ENCODE measurements at regions not wholly inside any gene's neighbourhood (a gene's known extent, or its start where the extent isn't known, plus 50 kb on each side); places are given as distances from the start of the nearest gene placed in this dataset.

DNA sequence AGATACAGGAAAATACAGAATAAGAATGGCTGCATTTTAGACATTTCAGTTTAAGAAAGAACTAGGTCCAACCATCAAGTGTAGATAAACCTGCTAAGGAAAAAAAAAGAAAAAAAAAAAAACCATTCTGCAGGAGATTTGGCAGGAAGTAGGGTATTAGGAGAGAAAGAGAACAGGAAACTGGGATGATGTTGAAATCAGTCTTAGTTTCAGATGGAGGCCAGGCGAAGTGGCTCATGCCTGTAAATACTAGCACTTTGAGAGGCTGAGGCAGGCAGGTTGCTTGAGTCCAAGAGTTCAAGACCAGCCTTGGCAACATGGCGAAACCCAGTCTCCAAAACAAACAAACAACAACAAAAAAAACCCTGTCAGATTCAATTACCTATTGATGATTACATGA lies 120.2 kb downstream of the RAB11FIP2 start:
- H3K36me3 ChIP-seq (ENCODE audit: insufficient read depth, low read length): no peaks in the 10 kb centered on the region
- no peaks in the 10 kb centered on the region for H3K9me3 ChIP-seq (replicated peaks; ENCODE audit: low read length)
- no peaks in the 10 kb centered on the region for H3K4me1 ChIP-seq (ENCODE audit: control insufficient read depth, insufficient read depth, low read length)
- H3K4me2 ChIP-seq (ENCODE audit: low read length): no peak overlapping the region
- H3K9ac ChIP-seq (ENCODE audit: low read depth, low read length): no peak overlapping the region
- H3K4me3 ChIP-seq (ENCODE audit: low read length): no peak overlapping the region
- peaks cover 7% of the 10 kb centered on the region for H3K27me3 ChIP-seq (ENCODE audit: control insufficient read depth, insufficient read depth, low read length)

DNA sequence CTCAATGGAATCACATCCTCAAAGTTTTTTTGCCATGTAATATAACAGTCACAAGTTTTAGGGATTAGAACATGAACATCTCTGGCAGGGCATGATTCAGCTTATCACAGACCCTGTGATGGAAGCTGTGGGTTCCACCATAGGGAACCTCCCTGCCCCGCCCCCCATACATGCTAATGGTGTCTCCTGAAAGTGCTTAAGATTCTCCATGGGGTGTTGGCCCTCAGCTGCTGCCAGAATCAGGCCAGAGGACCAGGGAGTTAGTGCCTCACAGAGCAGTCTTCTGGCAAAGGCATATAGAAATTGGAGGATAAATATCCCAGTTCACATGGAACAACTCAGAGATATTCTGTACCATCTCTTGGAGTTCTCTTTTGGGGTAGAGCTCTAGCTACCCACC lies 119.4 kb downstream of the RAB11FIP2 start:
- no peak overlapping the region for H3K9ac ChIP-seq (ENCODE audit: low read depth, low read length)
- H3K36me3 ChIP-seq (ENCODE audit: insufficient read depth, low read length): no peaks in the 10 kb centered on the region
- H3K27me3 ChIP-seq (ENCODE audit: control insufficient read depth, insufficient read depth, low read length): peaks cover 7% of the 10 kb centered on the region
- H3K4me3 ChIP-seq (ENCODE audit: low read length): no peak overlapping the region
- no peaks in the 10 kb centered on the region for H3K9me3 ChIP-seq (replicated peaks; ENCODE audit: low read length)
- no peak overlapping the region for H3K4me2 ChIP-seq (ENCODE audit: low read length)
- no peaks in the 10 kb centered on the region for H3K4me1 ChIP-seq (ENCODE audit: control insufficient read depth, insufficient read depth, low read length)

DNA sequence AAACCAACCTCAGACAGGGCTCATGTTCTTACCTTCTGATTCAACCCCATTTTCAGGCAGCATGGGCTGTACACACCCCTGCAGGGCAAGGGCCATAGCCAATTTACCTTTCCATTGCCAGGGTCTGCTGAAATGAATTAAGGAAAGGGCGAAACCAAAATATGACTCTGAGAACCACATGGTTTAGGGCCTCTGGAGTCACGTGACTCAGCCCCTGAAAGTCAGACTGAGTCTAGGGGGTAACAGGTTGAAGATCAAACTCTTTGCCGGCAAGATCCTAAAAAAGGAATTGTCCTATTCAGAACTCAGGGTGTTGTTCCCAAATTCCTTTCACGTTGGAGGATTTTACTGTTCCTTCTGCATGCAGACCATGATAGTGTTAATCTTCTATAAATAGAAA lies 118.9 kb downstream of the RAB11FIP2 start:
- Histone ChIP-seq H3K36me3 (ENCODE audit: insufficient read depth, low read length) (no peaks in the 10 kb centered on the region), H3K4me1 (ENCODE audit: control insufficient read depth, insufficient read depth, low read length) (peaks cover 4% of the 10 kb centered on the region), H3K27me3 (ENCODE audit: control insufficient read depth, insufficient read depth, low read length) (peaks cover 7% of the 10 kb centered on the region), H3K9me3 (replicated peaks; ENCODE audit: low read length) (no peaks in the 10 kb centered on the region), H3K4me3 (ENCODE audit: low read length) (no peak overlapping the region), H3K4me2 (ENCODE audit: low read length) (no peak overlapping the region), H3K9ac (ENCODE audit: low read depth, low read length) (no peak overlapping the region)

DNA sequence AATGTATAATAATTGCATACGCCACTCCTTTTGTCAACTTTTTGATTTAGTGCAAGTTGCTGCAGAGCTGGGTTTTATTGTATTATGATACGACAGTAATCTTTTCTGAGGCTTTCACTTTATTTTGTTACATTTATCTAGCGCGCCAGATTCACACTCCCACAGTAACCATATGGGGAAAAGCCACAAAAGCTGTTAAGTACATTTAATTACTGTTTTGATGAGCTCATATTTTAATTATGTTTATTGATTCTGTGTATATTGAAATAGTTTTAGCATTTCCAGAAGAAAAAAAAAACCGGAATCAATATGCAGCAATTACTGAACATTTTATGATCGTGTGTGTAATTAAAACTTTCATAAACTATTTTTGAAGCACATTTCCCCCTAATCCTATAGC lies 118.5 kb downstream of the RAB11FIP2 start:
- no peak overlapping the region for H3K4me3 ChIP-seq (ENCODE audit: low read length)
- no peak overlapping the region for H3K4me2 ChIP-seq (ENCODE audit: low read length)
- no peaks in the 10 kb centered on the region for H3K36me3 ChIP-seq (ENCODE audit: insufficient read depth, low read length)
- H3K27me3 ChIP-seq (ENCODE audit: control insufficient read depth, insufficient read depth, low read length): peaks cover 7% of the 10 kb centered on the region
- H3K4me1 ChIP-seq (ENCODE audit: control insufficient read depth, insufficient read depth, low read length): peaks cover 5% of the 10 kb centered on the region
- no peak overlapping the region for H3K9ac ChIP-seq (ENCODE audit: low read depth, low read length)
- no peaks in the 10 kb centered on the region for H3K9me3 ChIP-seq (replicated peaks; ENCODE audit: low read length)

DNA sequence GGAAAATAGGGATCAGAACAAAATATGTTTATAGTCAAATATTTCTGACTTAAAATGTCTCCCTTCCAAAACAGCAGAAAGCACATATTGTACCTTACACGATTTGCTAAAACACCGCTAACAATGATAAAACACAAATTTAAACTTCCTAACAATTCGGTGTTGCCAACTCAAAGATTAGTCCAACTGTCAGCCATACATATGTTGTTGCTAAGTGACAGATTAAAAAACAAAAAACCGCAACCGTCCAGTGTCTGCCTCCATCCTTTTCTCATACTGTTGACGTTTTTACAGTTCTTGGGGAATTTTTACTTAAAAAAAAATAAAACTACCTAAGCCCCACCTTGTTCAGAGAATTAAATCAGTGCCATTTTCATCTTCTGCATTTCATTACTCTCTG lies 118.0 kb downstream of the RAB11FIP2 start:
- Histone ChIP-seq H3K4me3 (ENCODE audit: low read length) (no peak overlapping the region), H3K4me2 (ENCODE audit: low read length) (no peak overlapping the region)

DNA sequence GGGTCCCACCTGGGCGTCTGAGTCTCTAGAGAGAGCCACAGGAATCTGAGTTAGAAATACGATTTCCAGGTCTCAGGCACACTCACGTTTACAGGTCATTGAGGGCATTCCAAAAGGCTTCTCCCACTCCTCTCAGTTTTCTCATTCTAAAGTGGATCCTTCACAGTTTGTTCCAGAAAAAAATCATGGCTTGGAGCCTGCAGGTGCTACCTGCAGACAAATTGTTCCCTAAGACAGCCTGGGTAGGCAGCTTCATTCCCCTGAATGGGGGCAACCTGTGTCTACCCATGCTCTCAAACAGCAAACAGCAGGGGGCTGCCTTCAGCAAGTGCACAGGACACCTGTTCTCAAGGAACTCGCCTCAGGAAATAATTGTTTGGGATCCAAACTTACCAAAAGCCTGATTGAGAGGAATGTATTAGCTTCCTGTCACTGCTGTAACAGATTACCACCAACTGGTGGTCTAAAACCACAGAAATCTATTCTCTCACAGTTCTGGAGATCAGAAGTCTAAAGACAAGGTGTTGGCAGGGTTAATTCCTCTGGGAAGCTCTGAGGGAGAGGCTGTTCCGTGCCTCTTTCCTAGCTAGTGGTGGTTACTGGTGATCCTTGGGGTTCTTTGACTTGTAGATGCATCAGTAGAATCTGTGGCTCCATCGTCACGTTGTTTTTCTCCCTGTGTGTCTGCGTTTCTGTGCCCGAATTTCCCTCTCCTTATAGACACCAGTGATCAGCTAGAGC lies 117.2 kb downstream of the RAB11FIP2 start:
- Histone ChIP-seq H3K9me3 (replicated peaks; ENCODE audit: low read length) (no peaks in the 10 kb centered on the region), H3K27me3 (ENCODE audit: control insufficient read depth, insufficient read depth, low read length) (peaks cover 7% of the 10 kb centered on the region), H3K4me3 (ENCODE audit: low read length) (no peak overlapping the region), H3K36me3 (ENCODE audit: insufficient read depth, low read length) (no peaks in the 10 kb centered on the region), H3K4me1 (ENCODE audit: control insufficient read depth, insufficient read depth, low read length) (peaks cover 5% of the 10 kb centered on the region), H3K9ac (ENCODE audit: low read depth, low read length) (no peak overlapping the region), H3K4me2 (ENCODE audit: low read length) (no peak overlapping the region)

More for the DNA sequence above, 118.0 kb downstream of the RAB11FIP2 start:
- Histone ChIP-seq H3K27me3 (ENCODE audit: control insufficient read depth, insufficient read depth, low read length) (peaks cover 7% of the 10 kb centered on the region), H3K9ac (ENCODE audit: low read depth, low read length) (no peak overlapping the region), H3K4me1 (ENCODE audit: control insufficient read depth, insufficient read depth, low read length) (peaks cover 5% of the 10 kb centered on the region), H3K36me3 (ENCODE audit: insufficient read depth, low read length) (no peaks in the 10 kb centered on the region), H3K9me3 (replicated peaks; ENCODE audit: low read length) (no peaks in the 10 kb centered on the region)

DNA sequence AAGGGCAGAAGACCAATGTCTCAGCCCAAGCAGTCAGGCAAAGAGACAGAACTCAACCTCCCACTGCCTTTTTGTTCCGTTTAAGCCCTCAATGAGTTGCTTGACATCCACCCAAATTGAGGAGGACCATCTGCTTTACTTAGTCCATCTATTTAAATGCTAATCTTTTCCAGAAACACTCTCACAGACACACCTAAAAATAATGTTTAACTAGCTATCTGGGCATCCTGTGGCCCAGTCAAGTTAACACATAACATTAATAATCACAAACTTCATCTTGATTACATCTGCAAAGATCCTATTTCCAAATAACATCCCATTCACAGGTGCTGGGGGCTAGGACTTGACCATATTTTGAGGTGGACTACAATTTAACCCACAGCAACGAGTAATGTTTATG lies 115.7 kb downstream of the RAB11FIP2 start:
- no peak overlapping the region for H3K9ac ChIP-seq (ENCODE audit: low read depth, low read length)
- H3K4me2 ChIP-seq (ENCODE audit: low read length): no peak overlapping the region
- no peaks in the 10 kb centered on the region for H3K9me3 ChIP-seq (replicated peaks; ENCODE audit: low read length)
- peaks cover 10% of the 10 kb centered on the region for H3K4me1 ChIP-seq (ENCODE audit: control insufficient read depth, insufficient read depth, low read length)
- H3K27me3 ChIP-seq (ENCODE audit: control insufficient read depth, insufficient read depth, low read length): peaks cover 4% of the 10 kb centered on the region
- H3K36me3 ChIP-seq (ENCODE audit: insufficient read depth, low read length): no peaks in the 10 kb centered on the region
- H3K4me3 ChIP-seq (ENCODE audit: low read length): no peak overlapping the region

DNA sequence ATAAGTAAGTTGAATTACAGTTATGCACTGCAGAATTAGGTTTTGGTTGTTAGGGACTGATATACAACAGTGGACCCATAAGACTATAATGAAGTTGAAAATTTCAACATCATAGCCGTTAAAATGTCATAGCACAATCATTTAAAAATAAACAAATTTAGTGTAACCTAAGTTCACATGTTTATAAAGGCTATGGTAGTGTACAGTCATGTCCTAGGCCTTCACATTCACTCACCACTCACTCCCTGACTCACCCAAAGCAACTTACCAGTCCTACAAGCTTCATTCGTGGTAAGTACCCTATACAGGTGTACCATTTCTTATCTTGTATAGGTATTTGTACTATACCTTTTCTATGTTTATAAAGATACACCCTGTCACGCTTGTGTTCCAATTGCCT lies 113.7 kb downstream of the RAB11FIP2 start:
- Histone ChIP-seq H3K4me3 (ENCODE audit: low read length) (no peak overlapping the region), H3K9ac (ENCODE audit: low read depth, low read length) (no peak overlapping the region), H3K4me1 (ENCODE audit: control insufficient read depth, insufficient read depth, low read length) (peaks cover 18% of the 10 kb centered on the region), H3K9me3 (replicated peaks; ENCODE audit: low read length) (no peaks in the 10 kb centered on the region), H3K27me3 (ENCODE audit: control insufficient read depth, insufficient read depth, low read length) (peaks cover 4% of the 10 kb centered on the region), H3K4me2 (ENCODE audit: low read length) (no peak overlapping the region), H3K36me3 (ENCODE audit: insufficient read depth, low read length) (no peaks in the 10 kb centered on the region)

DNA sequence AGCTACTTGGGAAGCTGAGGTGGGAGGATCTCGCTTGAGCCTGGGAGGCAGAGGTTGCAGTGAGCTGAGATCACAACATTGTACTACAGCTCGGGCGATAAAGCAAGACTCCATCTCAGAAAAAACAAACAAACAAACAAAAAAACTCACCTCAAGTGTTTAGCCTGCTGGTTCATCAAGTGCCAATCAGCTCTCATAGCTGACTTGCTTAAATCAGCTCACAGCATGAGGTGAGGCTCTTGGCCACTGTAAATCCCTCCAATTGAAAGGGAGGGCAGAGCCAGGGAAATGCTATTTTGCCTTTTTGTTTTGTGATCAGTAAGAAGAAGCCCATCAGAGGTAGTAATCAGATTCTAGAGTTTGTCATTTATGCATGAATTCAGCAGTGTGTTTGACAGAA lies 112.3 kb downstream of the RAB11FIP2 start:
- Histone ChIP-seq H3K4me1 (ENCODE audit: control insufficient read depth, insufficient read depth, low read length) (peaks cover 18% of the 10 kb centered on the region), H3K9ac (ENCODE audit: low read depth, low read length) (no peak overlapping the region), H3K36me3 (ENCODE audit: insufficient read depth, low read length) (no peaks in the 10 kb centered on the region), H3K4me3 (ENCODE audit: low read length) (no peak overlapping the region), H3K4me2 (ENCODE audit: low read length) (no peak overlapping the region), H3K27me3 (ENCODE audit: control insufficient read depth, insufficient read depth, low read length) (peaks cover 3% of the 10 kb centered on the region), H3K9me3 (replicated peaks; ENCODE audit: low read length) (no peaks in the 10 kb centered on the region)

DNA sequence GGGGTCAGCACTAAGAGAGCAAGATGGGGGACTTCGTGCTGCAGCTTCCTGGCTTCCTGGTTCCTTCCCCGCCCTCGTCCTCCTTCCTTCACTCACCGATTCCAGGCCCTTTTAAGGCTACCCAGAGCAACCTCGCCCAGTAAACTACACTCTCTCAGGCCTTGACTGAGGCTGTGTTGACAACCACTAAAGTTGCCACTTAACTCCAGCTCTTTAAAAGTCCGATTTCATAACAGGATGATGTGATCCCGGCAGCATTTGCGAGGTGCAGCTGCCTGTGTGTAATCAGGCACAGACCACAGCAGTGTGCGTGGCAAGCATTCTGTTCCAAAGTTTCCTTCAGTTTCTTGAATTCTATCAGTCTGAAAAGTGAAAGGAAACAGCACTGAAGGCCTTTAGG lies 110.6 kb downstream of the RAB11FIP2 start:
- no peaks in the 10 kb centered on the region for H3K9me3 ChIP-seq (replicated peaks; ENCODE audit: low read length)
- H3K36me3 ChIP-seq (ENCODE audit: insufficient read depth, low read length): no peaks in the 10 kb centered on the region
- H3K27me3 ChIP-seq (ENCODE audit: control insufficient read depth, insufficient read depth, low read length): peaks cover 4% of the 10 kb centered on the region
- no peak overlapping the region for H3K4me3 ChIP-seq (ENCODE audit: low read length)
- H3K9ac ChIP-seq (ENCODE audit: low read depth, low read length): peak overlapping the region; percentile 40
- peaks cover 18% of the 10 kb centered on the region for H3K4me1 ChIP-seq (ENCODE audit: control insufficient read depth, insufficient read depth, low read length)
- H3K4me2 ChIP-seq (ENCODE audit: low read length): peak overlapping the region; percentile 41

DNA sequence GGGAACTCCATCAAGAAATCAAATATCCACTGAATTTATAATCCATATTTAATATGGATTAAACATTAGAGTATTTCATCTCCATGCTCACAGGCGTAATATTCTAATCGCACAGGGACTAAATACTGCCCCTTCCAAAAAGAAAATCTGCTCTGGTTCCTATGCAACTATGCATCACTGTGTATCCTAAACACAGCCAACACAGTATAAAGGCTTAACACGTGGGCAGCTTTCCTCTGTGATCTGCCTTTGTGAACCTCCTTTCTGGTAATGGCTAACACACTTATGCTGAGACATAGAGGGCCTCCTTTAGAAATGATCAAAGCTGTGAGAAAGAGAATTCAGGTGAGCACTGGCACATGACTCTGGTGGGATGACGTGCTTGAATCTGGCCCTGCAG lies 110.2 kb downstream of the RAB11FIP2 start:
- Histone ChIP-seq H3K9me3 (replicated peaks; ENCODE audit: low read length) (no peaks in the 10 kb centered on the region), H3K4me3 (ENCODE audit: low read length) (no peak overlapping the region), H3K36me3 (ENCODE audit: insufficient read depth, low read length) (no peaks in the 10 kb centered on the region), H3K4me1 (ENCODE audit: control insufficient read depth, insufficient read depth, low read length) (peaks cover 18% of the 10 kb centered on the region), H3K27me3 (ENCODE audit: control insufficient read depth, insufficient read depth, low read length) (peaks cover 7% of the 10 kb centered on the region), H3K9ac (ENCODE audit: low read depth, low read length) (peak overlapping the region; percentile 40), H3K4me2 (ENCODE audit: low read length) (peak overlapping the region; percentile 41)

DNA sequence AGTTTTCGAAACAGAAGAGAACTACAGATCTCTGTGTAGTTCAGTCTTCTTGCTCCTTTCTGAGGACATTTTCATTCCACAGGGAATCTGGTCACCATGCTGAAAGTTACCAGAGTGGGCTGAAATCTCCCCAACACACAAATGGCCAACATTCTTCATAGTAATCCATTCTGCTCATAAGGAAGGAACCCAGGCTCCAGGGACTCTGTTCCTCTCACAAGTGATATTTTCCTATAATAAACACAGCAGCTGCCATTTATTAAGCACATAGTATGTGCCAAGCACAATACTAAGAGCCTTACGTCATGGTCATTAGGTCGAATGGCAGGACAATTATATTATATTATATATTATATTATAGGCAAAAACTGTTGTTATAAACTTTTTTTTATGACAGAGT lies 109.8 kb downstream of the RAB11FIP2 start:
- H3K36me3 ChIP-seq (ENCODE audit: insufficient read depth, low read length): no peaks in the 10 kb centered on the region
- H3K9ac ChIP-seq (ENCODE audit: low read depth, low read length): no peak overlapping the region
- no peak overlapping the region for H3K4me2 ChIP-seq (ENCODE audit: low read length)

More for the DNA sequence above, 109.8 kb downstream of the RAB11FIP2 start:
- H3K4me3 ChIP-seq (ENCODE audit: low read length): no peak overlapping the region
- H3K4me1 ChIP-seq (ENCODE audit: control insufficient read depth, insufficient read depth, low read length): peaks cover 18% of the 10 kb centered on the region
- peaks cover 7% of the 10 kb centered on the region for H3K27me3 ChIP-seq (ENCODE audit: control insufficient read depth, insufficient read depth, low read length)
- H3K9me3 ChIP-seq (replicated peaks; ENCODE audit: low read length): no peaks in the 10 kb centered on the region
